Endothelial cell of umbilical vein (primary cell): ENCODE measurements at regions not wholly inside any gene's neighbourhood (a gene's known extent, or its start where the extent isn't known, plus 50 kb on each side); places are given as distances from the start of the nearest gene placed in this dataset.

Experiments used
- CTCF ChIP-seq, 2 donors: IDR thresholded peaks; 1 replicate in 1 of 2; 2 replicates in 1 of 2; pipeline ENCODE4 v1.5.1; 2011; ENCODE audit warnings: low read length in 2 of 2, mild to moderate bottlenecking in 2 of 2, moderate library complexity in 2 of 2, control low read depth in 1 of 2, inconsistent platforms in 1 of 2, low read depth in 1 of 2; ENCODE audit not compliant: insufficient read depth in 1 of 2; ENCODE audit errors: extremely low read depth in 1 of 2
- MAX ChIP-seq: IDR thresholded peaks from 2 replicates; pipeline ENCODE4 v1.6.1; 2011; ENCODE audit not compliant: insufficient read depth, insufficient read length
- POLR2A ChIP-seq: IDR thresholded peaks from 2 replicates; pipeline ENCODE4 v1.6.1; 2012; ENCODE audit warnings: low read depth, mild to moderate bottlenecking, control low read depth, low read length
- POLR2AphosphoS5 ChIP-seq: IDR thresholded peaks from 2 replicates; pipeline ENCODE4 v1.6.1; 2012; ENCODE audit warnings: low read depth, mild to moderate bottlenecking, control low read depth, low read length, moderate library complexity; ENCODE audit not compliant: insufficient read depth

- TF ChIP-seq CTCF (IDR thresholded peaks at IDR 0.05; ENCODE audit: extremely low read depth in 1 of 2, insufficient read depth in 1 of 2, low read depth in 1 of 2, low read length in 2 of 2) (no peak), POLR2A (no peak), POLR2AphosphoS5 (no peak), MAX (no peak)
Observed at GRCh38 chrX:129037389-129037788, 485.9 kb downstream of the SMARCA1 start.
